ENCODE measurements at regions not wholly inside any gene's neighbourhood (a gene's known extent, or its start where the extent isn't known, plus 50 kb on each side); places are given as distances from the start of the nearest gene placed in this dataset.

DNA sequence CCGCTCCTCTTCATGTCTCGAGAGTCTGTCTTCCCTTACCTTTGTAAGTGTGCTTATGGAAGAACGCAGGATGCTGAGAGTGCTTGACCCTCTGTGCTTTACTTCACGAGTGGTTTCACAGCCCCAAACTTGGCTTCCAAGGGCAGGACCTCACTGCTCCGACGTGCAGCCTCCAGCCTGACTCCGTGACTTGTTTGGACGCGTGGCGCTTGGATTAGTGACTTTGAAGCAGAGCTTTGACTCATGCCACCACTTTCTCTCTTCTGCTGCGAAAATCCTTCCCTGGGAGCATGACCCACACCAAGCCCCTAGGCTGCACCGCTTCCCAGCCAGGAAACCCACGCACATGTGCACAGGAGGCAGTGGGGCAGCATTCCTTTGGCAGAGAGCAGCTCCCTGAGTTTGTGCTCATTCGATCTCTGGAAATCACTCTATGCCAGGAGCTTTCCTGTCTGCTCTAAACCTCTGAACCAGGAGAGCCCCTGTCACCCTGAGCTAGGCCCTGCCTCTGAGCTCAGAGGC, 207.8 kb upstream of the HS6ST1 start:
- TF ChIP-seq, protein P1, sequence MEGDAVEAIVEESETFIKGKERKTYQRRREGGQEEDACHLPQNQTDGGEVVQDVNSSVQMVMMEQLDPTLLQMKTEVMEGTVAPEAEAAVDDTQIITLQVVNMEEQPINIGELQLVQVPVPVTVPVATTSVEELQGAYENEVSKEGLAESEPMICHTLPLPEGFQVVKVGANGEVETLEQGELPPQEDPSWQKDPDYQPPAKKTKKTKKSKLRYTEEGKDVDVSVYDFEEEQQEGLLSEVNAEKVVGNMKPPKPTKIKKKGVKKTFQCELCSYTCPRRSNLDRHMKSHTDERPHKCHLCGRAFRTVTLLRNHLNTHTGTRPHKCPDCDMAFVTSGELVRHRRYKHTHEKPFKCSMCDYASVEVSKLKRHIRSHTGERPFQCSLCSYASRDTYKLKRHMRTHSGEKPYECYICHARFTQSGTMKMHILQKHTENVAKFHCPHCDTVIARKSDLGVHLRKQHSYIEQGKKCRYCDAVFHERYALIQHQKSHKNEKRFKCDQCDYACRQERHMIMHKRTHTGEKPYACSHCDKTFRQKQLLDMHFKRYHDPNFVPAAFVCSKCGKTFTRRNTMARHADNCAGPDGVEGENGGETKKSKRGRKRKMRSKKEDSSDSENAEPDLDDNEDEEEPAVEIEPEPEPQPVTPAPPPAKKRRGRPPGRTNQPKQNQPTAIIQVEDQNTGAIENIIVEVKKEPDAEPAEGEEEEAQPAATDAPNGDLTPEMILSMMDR (IDR thresholded peaks at IDR 0.05; ENCODE audit: low read depth, low read length), result no peak
- no peak for TF ChIP-seq EZH2phosphoT487 (IDR thresholded peaks at IDR 0.05; ENCODE audit: low read depth)
